Peyer's patch (tissue), 4 donors: ENCODE measurements at regions not wholly inside any gene's neighbourhood (a gene's known extent, or its start where the extent isn't known, plus 50 kb on each side); places are given as distances from the start of the nearest gene placed in this dataset.

ENCODE experiments used
- DNase-seq, 3 donors: peaks; one replicate each; pipeline ENCODE4 v3.0.0-alpha.2; 2017 to 2019
- H3K27ac ChIP-seq, 4 donors: fragments of 200-600 bp; sonication (generic); one replicate each; pipeline ENCODE4 v1.5.1; 2016 to 2019
- H3K27me3 ChIP-seq, 2 donors: fragments of 200-600 bp; sonication (generic); one replicate each; pipeline ENCODE4 v1.5.1; 2019
- H3K36me3 ChIP-seq, 3 donors: fragments of 200-600 bp; sonication (generic); one replicate each; pipeline ENCODE4 v1.5.1; 2016 to 2019
- H3K4me1 ChIP-seq, 4 donors: fragments of 200-600 bp; sonication (generic); one replicate each; pipeline ENCODE4 v1.5.1; 2016 to 2019
- H3K4me3 ChIP-seq, 4 donors: fragments of 200-600 bp; sonication (generic); 1 replicate in 3 of 4; 2 replicates in 1 of 4; pipeline ENCODE4 v1.5.1; 2016 to 2019; ENCODE audit warnings: mild to moderate bottlenecking in 1 of 4
- H3K9me3 ChIP-seq, 4 donors: fragments of 200-600 bp; sonication (generic); one replicate each; pipeline ENCODE4 v1.5.1; 2016 to 2019; ENCODE audit warnings: mild to moderate bottlenecking in 1 of 4
- POLR2A ChIP-seq, 2 donors: fragments of 450-650 bp; IDR thresholded peaks; one replicate each; pipeline ENCODE4 v1.5.1; 2017; ENCODE audit warnings: antibody characterized with exemption in 2 of 2, mild to moderate bottlenecking in 2 of 2, moderate library complexity in 2 of 2
- TF ChIP-seq, protein P1 (sequence below), 6 experiments: fragments of 450-650 bp in 4 of 6; fragments of 200-600 bp in 2 of 6; sonication (generic) in 1 of 6; IDR thresholded peaks; one replicate each; pipeline ENCODE4 v1.5.1; 2017 to 2019; ENCODE audit warnings: antibody characterized with exemption in 6 of 6, mild to moderate bottlenecking in 3 of 6, moderate library complexity in 1 of 6

DNA sequence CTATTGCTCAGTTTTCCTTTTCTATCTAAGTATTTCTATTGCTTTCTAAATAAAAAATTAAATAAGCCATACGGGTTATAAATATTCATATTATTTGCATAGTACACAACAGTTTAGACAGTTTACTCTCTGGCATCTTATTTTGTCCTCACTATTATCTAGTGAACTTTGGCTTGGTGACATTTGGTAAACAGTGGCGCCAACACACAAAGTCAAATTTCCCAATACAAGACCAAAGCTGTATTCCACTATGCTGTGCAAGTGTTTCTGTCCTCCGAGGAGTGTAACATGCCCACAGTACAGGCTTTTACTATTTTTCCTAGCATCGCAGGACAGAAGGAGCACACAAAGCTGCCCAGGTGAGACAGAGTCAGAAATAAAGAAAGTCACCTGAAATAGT is 61.7 kb upstream of the TP63 start:
- Histone ChIP-seq H3K27me3 (no peaks in the 10 kb centered on the region), H3K9me3 (no peaks in the 10 kb centered on the region), H3K27ac (no peak overlapping the region), H3K4me3 (no peak overlapping the region), H3K36me3 (no peaks in the 10 kb centered on the region), H3K4me1 (no peaks in the 10 kb centered on the region)
- TF ChIP-seq, protein P1, sequence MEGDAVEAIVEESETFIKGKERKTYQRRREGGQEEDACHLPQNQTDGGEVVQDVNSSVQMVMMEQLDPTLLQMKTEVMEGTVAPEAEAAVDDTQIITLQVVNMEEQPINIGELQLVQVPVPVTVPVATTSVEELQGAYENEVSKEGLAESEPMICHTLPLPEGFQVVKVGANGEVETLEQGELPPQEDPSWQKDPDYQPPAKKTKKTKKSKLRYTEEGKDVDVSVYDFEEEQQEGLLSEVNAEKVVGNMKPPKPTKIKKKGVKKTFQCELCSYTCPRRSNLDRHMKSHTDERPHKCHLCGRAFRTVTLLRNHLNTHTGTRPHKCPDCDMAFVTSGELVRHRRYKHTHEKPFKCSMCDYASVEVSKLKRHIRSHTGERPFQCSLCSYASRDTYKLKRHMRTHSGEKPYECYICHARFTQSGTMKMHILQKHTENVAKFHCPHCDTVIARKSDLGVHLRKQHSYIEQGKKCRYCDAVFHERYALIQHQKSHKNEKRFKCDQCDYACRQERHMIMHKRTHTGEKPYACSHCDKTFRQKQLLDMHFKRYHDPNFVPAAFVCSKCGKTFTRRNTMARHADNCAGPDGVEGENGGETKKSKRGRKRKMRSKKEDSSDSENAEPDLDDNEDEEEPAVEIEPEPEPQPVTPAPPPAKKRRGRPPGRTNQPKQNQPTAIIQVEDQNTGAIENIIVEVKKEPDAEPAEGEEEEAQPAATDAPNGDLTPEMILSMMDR (IDR thresholded peaks at IDR 0.05), result no peak
- TF ChIP-seq POLR2A (IDR thresholded peaks at IDR 0.05), result no peak
- no peak for DNase-seq

DNA sequence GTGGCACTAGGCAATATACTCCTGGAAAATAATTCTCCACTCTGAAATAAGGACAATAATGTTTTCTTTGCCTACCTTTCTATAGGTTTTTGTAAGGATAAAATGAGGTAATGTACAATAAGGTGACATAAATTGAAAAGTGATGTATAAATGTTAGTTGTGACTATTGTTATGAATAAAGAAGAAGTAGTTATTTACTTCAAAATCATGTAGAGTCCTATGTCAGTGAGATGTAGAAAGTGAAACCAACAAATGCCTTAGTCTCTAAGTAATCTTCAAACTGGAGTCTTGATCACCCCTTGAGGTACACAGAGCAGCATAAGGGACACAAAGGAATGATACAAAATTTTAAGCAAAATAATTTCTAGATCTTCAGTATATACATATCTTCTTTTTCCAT is 60.3 kb upstream of the TP63 start:
- Histone ChIP-seq H3K27ac (no peak overlapping the region), H3K4me3 (no peak overlapping the region), H3K4me1 (no peaks in the 10 kb centered on the region), H3K9me3 (no peaks in the 10 kb centered on the region), H3K27me3 (no peaks in the 10 kb centered on the region), H3K36me3 (no peaks in the 10 kb centered on the region)
- no peak for TF ChIP-seq POLR2A (IDR thresholded peaks at IDR 0.05)
- TF ChIP-seq, protein P1 (IDR thresholded peaks at IDR 0.05), result no peak
- no peak for DNase-seq

DNA sequence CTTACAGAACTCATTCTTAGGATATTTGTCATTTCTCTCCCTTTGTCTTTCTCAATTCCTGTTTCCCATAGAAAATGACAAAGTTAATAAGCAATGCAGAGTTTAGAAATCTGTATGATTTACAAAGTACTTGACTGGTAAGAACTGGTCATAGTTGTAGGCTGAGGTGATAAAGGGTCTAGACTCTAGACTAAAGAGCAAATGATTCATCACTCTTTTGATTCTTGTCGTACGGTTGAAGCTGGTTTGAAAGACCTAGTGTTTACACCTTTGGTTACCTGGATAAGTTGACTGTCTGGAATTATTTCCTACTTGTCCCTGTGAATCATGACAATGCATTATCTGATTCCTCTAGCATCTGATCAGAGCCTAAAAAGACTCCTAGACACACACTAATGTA is 58.9 kb upstream of the TP63 start:
- Histone ChIP-seq H3K27ac (no peak overlapping the region), H3K9me3 (no peaks in the 10 kb centered on the region), H3K4me3 (no peak overlapping the region), H3K4me1 (no peaks in the 10 kb centered on the region), H3K36me3 (no peaks in the 10 kb centered on the region), H3K27me3 (no peaks in the 10 kb centered on the region)
- TF ChIP-seq POLR2A (IDR thresholded peaks at IDR 0.05), result no peak
- TF ChIP-seq, protein P1 (IDR thresholded peaks at IDR 0.05), result no peak
- no peak for DNase-seq

DNA sequence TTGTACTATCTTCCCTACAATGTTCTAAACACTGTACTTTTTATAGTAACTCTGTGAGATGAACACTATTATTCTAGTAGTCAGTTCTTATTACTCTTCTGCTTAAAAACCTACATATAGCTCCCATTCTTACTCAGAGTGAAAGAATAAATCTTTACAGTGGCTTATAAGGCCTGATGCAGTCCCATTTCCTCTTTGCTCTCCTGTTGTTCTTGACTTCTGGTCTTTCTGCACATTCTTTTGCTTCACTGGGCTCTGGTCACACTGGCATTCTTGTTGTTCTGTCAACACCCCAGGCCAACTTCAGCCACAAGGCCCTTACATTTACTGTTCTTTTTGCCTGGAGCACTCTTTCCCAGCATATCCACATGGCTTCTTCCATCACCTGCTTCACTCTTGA is 58.2 kb upstream of the TP63 start:
- Histone ChIP-seq H3K36me3 (no peaks in the 10 kb centered on the region), H3K4me1 (no peaks in the 10 kb centered on the region), H3K27me3 (no peaks in the 10 kb centered on the region), H3K27ac (no peak overlapping the region), H3K4me3 (no peak overlapping the region), H3K9me3 (no peaks in the 10 kb centered on the region)
- TF ChIP-seq, protein P1 (IDR thresholded peaks at IDR 0.05), result no peak
- no peak for TF ChIP-seq POLR2A (IDR thresholded peaks at IDR 0.05)
- no peak for DNase-seq

DNA sequence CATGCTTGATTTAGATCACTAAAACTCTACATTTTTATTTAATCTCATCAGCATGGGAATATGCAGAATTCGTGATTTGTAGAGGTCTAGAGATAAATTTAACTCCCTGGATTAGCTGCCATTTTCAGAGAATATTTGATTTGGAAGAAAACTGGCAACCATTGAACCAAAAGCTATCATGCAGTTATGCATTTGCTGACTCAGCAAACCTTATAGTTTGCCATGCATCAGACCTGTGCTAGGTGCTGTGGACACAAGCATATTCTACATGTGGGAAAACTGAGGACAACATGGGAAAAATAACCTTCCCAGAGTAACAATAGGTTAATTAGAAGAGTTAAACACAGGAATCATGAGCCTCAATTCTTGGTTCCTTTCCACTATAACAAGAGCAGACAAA is 54.7 kb upstream of the TP63 start:
- H3K4me1 ChIP-seq, result no peaks in the 10 kb centered on the region
- no peak overlapping the region for H3K27ac ChIP-seq
- no peaks in the 10 kb centered on the region for H3K36me3 ChIP-seq
- no peak for TF ChIP-seq POLR2A (IDR thresholded peaks at IDR 0.05)
- TF ChIP-seq, protein P1 (IDR thresholded peaks at IDR 0.05), result no peak
- H3K4me3 ChIP-seq, result no peak overlapping the region
- H3K9me3 ChIP-seq, result no peaks in the 10 kb centered on the region
- H3K27me3 ChIP-seq, result no peaks in the 10 kb centered on the region
- no peak for DNase-seq
